GM21390 (cell line): ENCODE measurements at regions not wholly inside any gene's neighbourhood (a gene's known extent, or its start where the extent isn't known, plus 50 kb on each side); places are given as distances from the start of the nearest gene placed in this dataset.

Experiments used
- ATAC-seq: cut with Tn5 transposase; IDR thresholded peaks from one replicate; pipeline ENCODE4 v1.9.1; 2021; ENCODE audit not compliant: unreplicated experiment

GRCh38 chr17:77391668-77392375 is 251.1 kb downstream of the SEC14L1 start:
- no peak for ATAC-seq

- no peak for ATAC-seq
These were observed 251.9 kb downstream of the SEC14L1 start for GRCh38 chr17:77392376-77393273.

GRCh38 chr17:77393274-77393600 is 252.5 kb downstream of the SEC14L1 start:
- ATAC-seq: no peak

- ATAC-seq: no peak
These were observed 253.2 kb downstream of the SEC14L1 start for GRCh38 chr17:77393867-77394539.

GRCh38 chr17:77394540-77395295 is 253.9 kb downstream of the SEC14L1 start:
- no peak for ATAC-seq

GRCh38 chr17:77395501-77396048 is 254.8 kb downstream of the SEC14L1 start:
- no peak for ATAC-seq

GRCh38 chr17:77396610-77397009 is 255.8 kb downstream of the SEC14L1 start:
- no peak for ATAC-seq

GRCh38 chr17:77398274-77398673 is 257.5 kb downstream of the SEC14L1 start:
- no peak for ATAC-seq

GRCh38 chr17:77399319-77399957 is 258.7 kb downstream of the SEC14L1 start:
- no peak for ATAC-seq

- ATAC-seq: no peak
These were observed 259.7 kb downstream of the SEC14L1 start for GRCh38 chr17:77400445-77400870.

GRCh38 chr17:77402159-77402731 is 261.5 kb downstream of the SEC14L1 start:
- no peak for ATAC-seq

- ATAC-seq: no peak
These were observed 263.1 kb downstream of the SEC14L1 start for GRCh38 chr17:77403854-77404253.

GRCh38 chr17:77404812-77405581 is 264.2 kb downstream of the SEC14L1 start:
- peak; percentile 58 for ATAC-seq

- ATAC-seq: no peak
These were observed 265.3 kb downstream of the SEC14L1 start for GRCh38 chr17:77405867-77406732.

- no peak for ATAC-seq
These were observed 266.8 kb downstream of the SEC14L1 start for GRCh38 chr17:77407321-77408277.

- no peak for ATAC-seq
These were observed 267.5 kb downstream of the SEC14L1 start for GRCh38 chr17:77408284-77408683.
